ENCODE measurements at regions not wholly inside any gene's neighbourhood (a gene's known extent, or its start where the extent isn't known, plus 50 kb on each side); places are given as distances from the start of the nearest gene placed in this dataset.

DNA sequence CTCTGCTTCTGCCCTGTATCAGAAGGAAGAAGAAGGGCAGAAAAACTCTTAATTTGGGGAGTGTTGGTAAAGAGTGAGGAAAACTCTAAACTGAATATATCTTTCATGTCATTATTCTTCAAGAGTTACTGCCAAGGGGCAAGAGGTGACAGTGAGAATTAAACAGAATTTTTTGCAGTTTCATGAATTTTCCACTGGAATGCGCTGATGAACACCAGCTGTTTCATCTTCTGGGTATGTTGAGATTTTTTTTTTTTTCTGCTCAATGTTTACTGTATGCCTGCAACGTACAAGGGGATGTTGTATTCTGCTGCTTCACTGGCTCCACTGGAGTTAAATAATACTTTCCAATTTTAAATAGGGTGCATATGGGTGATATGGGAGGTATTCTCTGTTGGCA is 117.8 kb downstream of the FAM76B start:
- H2BK120ac ChIP-seq (ENCODE audit: insufficient read depth, low read length, poor library complexity) = no peak overlapping the region
- H3K4me2 ChIP-seq (ENCODE audit: low read length) = no peak overlapping the region
- H3K9me3 ChIP-seq (ENCODE audit: insufficient read depth, low read depth, low read length) = no peaks in the 10 kb centered on the region
- no peak overlapping the region for H4K12ac ChIP-seq (ENCODE audit: low read depth, low read length)
- no peak overlapping the region for H2AK5ac ChIP-seq (ENCODE audit: low read length)
- no CpG with 5 or more reads among the region's 2 CpGs for WGBS (ENCODE audit: extremely low coverage, insufficient coverage, insufficient read length)
- H3K27me3 ChIP-seq (ENCODE audit: insufficient read depth, low read length) = no peaks in the 10 kb centered on the region
- H2BK5ac ChIP-seq (ENCODE audit: low read depth, low read length, poor library complexity) = no peak overlapping the region
- H3K14ac ChIP-seq (ENCODE audit: low read length) = no peak overlapping the region
- no peak overlapping the region for H3K4me3 ChIP-seq (ENCODE audit: low read depth, low read length)
- H3K23ac ChIP-seq (ENCODE audit: low read length) = no peak overlapping the region
- H3K9ac ChIP-seq (ENCODE audit: low read length) = no peak overlapping the region
- no peaks in the 10 kb centered on the region for H3K79me1 ChIP-seq (ENCODE audit: low read length)
- H4K8ac ChIP-seq (ENCODE audit: low read depth, low read length) = no peak overlapping the region
- H4K91ac ChIP-seq (ENCODE audit: low read depth, low read length) = no peak overlapping the region
- H2AFZ ChIP-seq (ENCODE audit: insufficient read depth, low read length, poor library complexity) = no peak overlapping the region
- H3K4me1 ChIP-seq (ENCODE audit: control insufficient read depth in 1 of 2, insufficient read depth in 2 of 2, low read length in 2 of 2) = no peaks in the 10 kb centered on the region
- H3K4ac ChIP-seq (ENCODE audit: low read depth, low read length) = no peak overlapping the region
- H3K36me3 ChIP-seq (ENCODE audit: control insufficient read depth in 1 of 2, insufficient read depth in 2 of 2, low read length in 2 of 2) = no peaks in the 10 kb centered on the region
- no peaks in the 10 kb centered on the region for H3K79me2 ChIP-seq (ENCODE audit: control insufficient read depth, insufficient read depth, low read length, poor library complexity)
- DNase-seq = no peak
- H2BK12ac ChIP-seq (ENCODE audit: low read length) = no peak overlapping the region
- H3K27ac ChIP-seq (ENCODE audit: low read depth, low read length) = no peak overlapping the region
- no peak overlapping the region for H3K18ac ChIP-seq (ENCODE audit: low read length)

DNA sequence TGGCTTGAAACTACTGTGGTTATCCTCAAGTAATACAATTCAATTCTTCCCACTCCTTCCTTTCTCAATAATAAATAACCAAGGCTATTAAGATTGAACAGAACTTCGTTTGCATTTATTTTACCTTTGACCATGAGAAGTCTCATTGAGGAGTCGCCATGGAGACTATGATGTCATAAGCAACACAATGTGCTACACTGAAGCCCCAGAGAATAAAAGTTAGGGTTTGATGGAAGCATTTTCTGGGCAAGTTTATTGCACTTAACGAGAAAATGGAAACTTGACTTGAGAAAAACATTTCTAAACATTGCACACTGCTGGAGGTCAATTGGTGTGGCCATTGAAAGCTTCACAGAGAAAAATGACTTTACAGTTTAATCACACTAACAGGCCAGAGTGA is 121.5 kb downstream of the FAM76B start:
- H2BK12ac ChIP-seq (ENCODE audit: low read length) = no peak overlapping the region
- no CpG with 5 or more reads among the region's 3 CpGs for WGBS (ENCODE audit: extremely low coverage, insufficient coverage, insufficient read length)

DNA sequence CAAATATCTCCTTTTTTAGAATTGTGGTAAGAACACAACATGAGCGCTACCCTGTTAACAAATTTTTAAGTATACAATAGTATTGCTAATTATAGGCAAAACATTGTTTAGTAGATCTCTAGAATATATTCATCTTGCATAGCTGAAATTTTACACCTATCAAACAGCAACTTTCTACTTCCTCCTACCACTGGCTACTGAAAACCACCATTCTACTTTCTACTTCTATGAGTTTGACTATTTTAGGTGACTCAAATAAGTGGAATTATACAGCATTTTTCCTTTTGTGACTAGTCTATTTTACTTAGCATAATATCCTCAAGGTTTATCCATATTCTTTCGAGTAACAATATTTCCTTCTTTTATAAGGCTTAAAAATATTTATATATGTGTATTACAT is 128.4 kb downstream of the FAM76B start:
- Histone ChIP-seq H3K79me1 (ENCODE audit: low read length) (no peaks in the 10 kb centered on the region), H2BK5ac (ENCODE audit: low read depth, low read length, poor library complexity) (no peak overlapping the region)
- WGBS (ENCODE audit: extremely low coverage, insufficient coverage, insufficient read length) = no CpG with 5 or more reads among the region's 2 CpGs

More for the DNA sequence above, 121.5 kb downstream of the FAM76B start:
- DNase-seq = no peak
- H2BK120ac ChIP-seq (ENCODE audit: insufficient read depth, low read length, poor library complexity) = no peak overlapping the region
- no peak overlapping the region for H4K12ac ChIP-seq (ENCODE audit: low read depth, low read length)
- no peak overlapping the region for H2BK5ac ChIP-seq (ENCODE audit: low read depth, low read length, poor library complexity)
- no peak overlapping the region for H3K14ac ChIP-seq (ENCODE audit: low read length)
- H3K4me2 ChIP-seq (ENCODE audit: low read length) = no peak overlapping the region
- H3K23ac ChIP-seq (ENCODE audit: low read length) = no peak overlapping the region
- H3K4ac ChIP-seq (ENCODE audit: low read depth, low read length) = no peak overlapping the region
- H3K36me3 ChIP-seq (ENCODE audit: control insufficient read depth in 1 of 2, insufficient read depth in 2 of 2, low read length in 2 of 2) = no peaks in the 10 kb centered on the region
- no peak overlapping the region for H4K8ac ChIP-seq (ENCODE audit: low read depth, low read length)
- H3K18ac ChIP-seq (ENCODE audit: low read length) = no peak overlapping the region
- no peaks in the 10 kb centered on the region for H3K79me2 ChIP-seq (ENCODE audit: control insufficient read depth, insufficient read depth, low read length, poor library complexity)
- no peak overlapping the region for H4K91ac ChIP-seq (ENCODE audit: low read depth, low read length)
- H3K9ac ChIP-seq (ENCODE audit: low read length) = no peak overlapping the region
- no peak overlapping the region for H3K27ac ChIP-seq (ENCODE audit: low read depth, low read length)
- H3K4me3 ChIP-seq (ENCODE audit: low read depth, low read length) = no peak overlapping the region
- H3K27me3 ChIP-seq (ENCODE audit: insufficient read depth, low read length) = no peaks in the 10 kb centered on the region
- no peaks in the 10 kb centered on the region for H3K4me1 ChIP-seq (ENCODE audit: control insufficient read depth in 1 of 2, insufficient read depth in 2 of 2, low read length in 2 of 2)
- no peaks in the 10 kb centered on the region for H3K9me3 ChIP-seq (ENCODE audit: insufficient read depth, low read depth, low read length)
- H3K79me1 ChIP-seq (ENCODE audit: low read length) = no peaks in the 10 kb centered on the region
- H2AFZ ChIP-seq (ENCODE audit: insufficient read depth, low read length, poor library complexity) = no peak overlapping the region
- H2AK5ac ChIP-seq (ENCODE audit: low read length) = no peak overlapping the region

DNA sequence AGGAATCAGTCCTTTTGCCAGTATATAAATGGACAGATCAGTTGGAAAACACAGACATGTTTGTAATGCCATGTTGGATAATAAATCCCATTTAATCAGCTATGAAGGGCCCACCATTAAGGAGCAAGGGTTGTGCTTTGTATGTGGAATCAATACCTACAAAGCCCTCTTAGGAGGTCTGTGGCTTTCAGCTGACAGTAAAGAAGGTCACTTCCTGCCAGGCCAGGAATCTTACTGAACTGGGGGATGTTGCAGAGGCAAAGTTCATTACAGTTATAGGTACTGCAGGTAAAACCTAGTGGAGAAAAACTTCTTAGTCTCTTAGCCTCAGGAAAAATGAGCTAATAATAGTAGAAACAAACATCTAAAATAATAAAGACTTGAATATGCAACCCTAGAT is 129.5 kb downstream of the FAM76B start:
- no peak overlapping the region for H3K27ac ChIP-seq (ENCODE audit: low read depth, low read length)
- no peaks in the 10 kb centered on the region for H3K27me3 ChIP-seq (ENCODE audit: insufficient read depth, low read length)
- H3K36me3 ChIP-seq (ENCODE audit: control insufficient read depth in 1 of 2, insufficient read depth in 2 of 2, low read length in 2 of 2) = no peaks in the 10 kb centered on the region
- no peak overlapping the region for H2BK120ac ChIP-seq (ENCODE audit: insufficient read depth, low read length, poor library complexity)
- H3K23ac ChIP-seq (ENCODE audit: low read length) = no peak overlapping the region
- H3K79me2 ChIP-seq (ENCODE audit: control insufficient read depth, insufficient read depth, low read length, poor library complexity) = no peaks in the 10 kb centered on the region
- no peak overlapping the region for H3K14ac ChIP-seq (ENCODE audit: low read length)
- H3K18ac ChIP-seq (ENCODE audit: low read length) = no peak overlapping the region
- H3K9me3 ChIP-seq (ENCODE audit: insufficient read depth, low read depth, low read length) = no peaks in the 10 kb centered on the region
- no peak overlapping the region for H4K91ac ChIP-seq (ENCODE audit: low read depth, low read length)
- no peaks in the 10 kb centered on the region for H3K79me1 ChIP-seq (ENCODE audit: low read length)
- H4K8ac ChIP-seq (ENCODE audit: low read depth, low read length) = no peak overlapping the region
- H4K12ac ChIP-seq (ENCODE audit: low read depth, low read length) = no peak overlapping the region
- H3K9ac ChIP-seq (ENCODE audit: low read length) = no peak overlapping the region
- no peak overlapping the region for H2BK5ac ChIP-seq (ENCODE audit: low read depth, low read length, poor library complexity)
- no peak overlapping the region for H2BK12ac ChIP-seq (ENCODE audit: low read length)
- H3K4ac ChIP-seq (ENCODE audit: low read depth, low read length) = no peak overlapping the region
- no peak overlapping the region for H2AK5ac ChIP-seq (ENCODE audit: low read length)
- no peak overlapping the region for H3K4me3 ChIP-seq (ENCODE audit: low read depth, low read length)
- no peak overlapping the region for H2AFZ ChIP-seq (ENCODE audit: insufficient read depth, low read length, poor library complexity)
- no peaks in the 10 kb centered on the region for H3K4me1 ChIP-seq (ENCODE audit: control insufficient read depth in 1 of 2, insufficient read depth in 2 of 2, low read length in 2 of 2)
- no peak for DNase-seq
- no peak overlapping the region for H3K4me2 ChIP-seq (ENCODE audit: low read length)

More for the DNA sequence above, 128.4 kb downstream of the FAM76B start:
- Histone ChIP-seq H4K8ac (ENCODE audit: low read depth, low read length) (no peak overlapping the region), H3K23ac (ENCODE audit: low read length) (no peak overlapping the region), H3K4me3 (ENCODE audit: low read depth, low read length) (no peak overlapping the region), H3K4me2 (ENCODE audit: low read length) (no peak overlapping the region), H3K18ac (ENCODE audit: low read length) (no peak overlapping the region), H2AFZ (ENCODE audit: insufficient read depth, low read length, poor library complexity) (no peak overlapping the region), H3K14ac (ENCODE audit: low read length) (no peak overlapping the region), H3K9me3 (ENCODE audit: insufficient read depth, low read depth, low read length) (no peaks in the 10 kb centered on the region), H3K27ac (ENCODE audit: low read depth, low read length) (no peak overlapping the region), H3K9ac (ENCODE audit: low read length) (no peak overlapping the region), H2BK120ac (ENCODE audit: insufficient read depth, low read length, poor library complexity) (no peak overlapping the region), H3K36me3 (ENCODE audit: control insufficient read depth in 1 of 2, insufficient read depth in 2 of 2, low read length in 2 of 2) (no peaks in the 10 kb centered on the region), H4K91ac (ENCODE audit: low read depth, low read length) (no peak overlapping the region), H3K4ac (ENCODE audit: low read depth, low read length) (no peak overlapping the region), H3K79me2 (ENCODE audit: control insufficient read depth, insufficient read depth, low read length, poor library complexity) (no peaks in the 10 kb centered on the region), H3K4me1 (ENCODE audit: control insufficient read depth in 1 of 2, insufficient read depth in 2 of 2, low read length in 2 of 2) (no peaks in the 10 kb centered on the region), H2AK5ac (ENCODE audit: low read length) (no peak overlapping the region), H3K27me3 (ENCODE audit: insufficient read depth, low read length) (no peaks in the 10 kb centered on the region), H2BK12ac (ENCODE audit: low read length) (no peak overlapping the region), H4K12ac (ENCODE audit: low read depth, low read length) (no peak overlapping the region)
- DNase-seq = no peak
